ENCODE measurements at regions not wholly inside any gene's neighbourhood (a gene's known extent, or its start where the extent isn't known, plus 50 kb on each side); places are given as distances from the start of the nearest gene placed in this dataset.

GRCh38 chr3:23099021-23099420, 104.1 kb upstream of the UBE2E2 start:
- H3K56ac ChIP-seq (ENCODE audit: insufficient read length, low read depth, low read length), result no peak overlapping the region
- no peak for DNase-seq
- no peak for TF ChIP-seq CTCF (conservative IDR thresholded peaks at IDR 0.05)
- no peak overlapping the region for H3K14ac ChIP-seq (ENCODE audit: insufficient read depth, low read length)
- no peak overlapping the region for H3K27ac Mint-ChIP-seq
- peaks cover 0 to 1% of the 10 kb centered on the region in 2 experiments; a peak in 2 of 5 replicates for H3K9me3 Mint-ChIP-seq
- 0 out of 2 replicates have a peak, but pooled peaks cover 4% of the 10 kb centered on the region for H3K4me1 ChIP-seq (ENCODE audit: insufficient read depth, low read length)
- H4K20me1 ChIP-seq (ENCODE audit: control insufficient read depth, insufficient read depth, insufficient read length), result no peaks in the 10 kb centered on the region
- H2BK120ac ChIP-seq (ENCODE audit: low read depth, low read length, poor library complexity, severe bottlenecking), result no peak overlapping the region
- H4K5ac ChIP-seq (ENCODE audit: insufficient read length, low read depth, low read length), result no peak overlapping the region
- H3K79me2 ChIP-seq (ENCODE audit: insufficient read depth, low read length), result no peaks in the 10 kb centered on the region
- H3K18ac ChIP-seq (ENCODE audit: insufficient read length, low read depth, low read length), result no peak overlapping the region
- H4K91ac ChIP-seq (ENCODE audit: insufficient read length, low read depth, low read length), result no peak overlapping the region
- no peak overlapping the region for H3K23ac ChIP-seq (ENCODE audit: insufficient read length, low read depth, low read length)
- H2AFZ ChIP-seq (ENCODE audit: low read length), result no peak overlapping the region
- peaks cover 0 to 2% (median 0%) of the 10 kb centered on the region in 3 experiments; a peak in 2 of 7 replicates for H3K36me3 Mint-ChIP-seq (ENCODE audit: insufficient read depth in 1 of 3, low read depth in 3 of 3)
- no peak overlapping the region for H4K8ac ChIP-seq (replicated peaks; ENCODE audit: insufficient read length, low read depth, low read length)
- H3K4me2 ChIP-seq (ENCODE audit: insufficient read depth, insufficient read length, low read length), result no peak overlapping the region
- H3K79me1 ChIP-seq (ENCODE audit: insufficient read depth, low read depth, low read length, poor library complexity, severe bottlenecking), result no peaks in the 10 kb centered on the region
- H3K27ac ChIP-seq (ENCODE audit: insufficient read length, low read depth, low read length), result no peak overlapping the region
- no peak overlapping the region for H2BK20ac ChIP-seq (ENCODE audit: low read depth, low read length, poor library complexity, severe bottlenecking)
- H3K9me3 ChIP-seq (ENCODE audit: control insufficient read depth, low read depth, low read length), result no peaks in the 10 kb centered on the region
- H3K4me1 Mint-ChIP-seq, result peaks cover 8 to 15% of the 10 kb centered on the region in 2 experiments
- no peaks in the 10 kb centered on the region for H3K27me3 ChIP-seq (ENCODE audit: insufficient read depth, low read length)
- H3K4ac ChIP-seq (ENCODE audit: low read depth, low read length), result no peak overlapping the region
- no peak overlapping the region for H2AK5ac ChIP-seq (ENCODE audit: insufficient read length, low read length)
- no peaks in the 10 kb centered on the region for H3K23me2 ChIP-seq (ENCODE audit: insufficient read length, low read depth, low read length, poor library complexity, severe bottlenecking)
- no peak overlapping the region for H2BK5ac ChIP-seq (ENCODE audit: insufficient read length, low read length)
- no peak overlapping the region for H2BK12ac ChIP-seq (ENCODE audit: insufficient read length, low read depth, low read length)
- no peak overlapping the region for H2BK15ac ChIP-seq (ENCODE audit: low read depth, low read length)
- H3K9ac ChIP-seq (ENCODE audit: extremely low read depth, insufficient read length, low read length), result no peak overlapping the region
- no peak overlapping the region for H3K4me3 Mint-ChIP-seq
- no peak overlapping the region for H3T11ph ChIP-seq (ENCODE audit: low read length)
- WGBS (ENCODE audit: extremely low coverage, insufficient read length, low lambda C conversion rate), result no CpG with 5 or more reads among the region's 1 CpG
- no peaks in the 10 kb centered on the region for H3K27me3 Mint-ChIP-seq (ENCODE audit: low read depth)
